SK-N-SH (cell line): ENCODE measurements at regions not wholly inside any gene's neighbourhood (a gene's known extent, or its start where the extent isn't known, plus 50 kb on each side); places are given as distances from the start of the nearest gene placed in this dataset.

Experiments
- CTCF ChIA-PET: fragments of 300-600, 350-600 bp; formaldehyde crosslinking; extraction: SDS; loops from one replicate; lab custom pipeline; 2021; lab: Yijun Ruan, JAX
- POLR2A ChIA-PET: fragments of 350-600 bp; sonication (Branson Sonifier 250); formaldehyde crosslinking; extraction: SDS; loops from one replicate; lab custom pipeline; 2020; ENCODE audit warnings: antibody characterized with exemption, inconsistent platforms; lab: Yijun Ruan, JAX
- DNase-seq: peaks from one replicate; pipeline ENCODE4 v3.0.0; 2012
- H2AFZ ChIP-seq: fragments of 200-600 bp; sonication (generic); 2 replicates; pipeline ENCODE4 v1.8.1; 2016; ENCODE audit warnings: antibody characterized with exemption, mild to moderate bottlenecking, low read depth
- H3F3A ChIP-seq: fragments of 200-600 bp; sonication (generic); replicated peaks from 2 replicates; pipeline ENCODE3; 2016; ENCODE audit warnings: antibody characterized with exemption, mild to moderate bottlenecking; ENCODE audit not compliant: insufficient read depth
- H3K27ac ChIP-seq, 2 experiments: fragments of 200-500 bp in 1 of 2; fragments of 200-600 bp in 1 of 2; sonication (Bioruptor generic) in 1 of 2; sonication (generic), shearing (Covaris generic) in 1 of 2; 2 replicates each; pipeline versions ENCODE4 v1.5.1 to v1.6.1; 2014 to 2016; ENCODE audit warnings: low read depth in 2 of 2, inconsistent platforms in 1 of 2, low read length in 1 of 2, mild to moderate bottlenecking in 1 of 2, mixed read lengths in 1 of 2
- H3K27me3 ChIP-seq: fragments of 200-600 bp; sonication (generic), shearing (Covaris generic); 2 replicates; pipeline ENCODE4 v1.6.1; 2016; ENCODE audit warnings: mixed run types; ENCODE audit not compliant: insufficient read depth
- H3K36me3 ChIP-seq, 2 experiments: fragments of 200-500 bp in 1 of 2; fragments of 200-600 bp in 1 of 2; sonication (Bioruptor generic) in 1 of 2; sonication (generic) in 1 of 2; replicated peaks in 1 of 2; 2 replicates each; pipeline versions ENCODE3 to v1.5.1; 2014 to 2016; ENCODE audit warnings: low read length in 1 of 2, mild to moderate bottlenecking in 1 of 2; ENCODE audit not compliant: insufficient read depth in 2 of 2, control insufficient read depth in 1 of 2
- H3K4me1 ChIP-seq, 2 experiments: fragments of 200-500 bp in 1 of 2; fragments of 200-600 bp in 1 of 2; sonication (Bioruptor generic) in 1 of 2; sonication (generic), shearing (Covaris generic) in 1 of 2; 2 replicates each; pipeline versions ENCODE4 v1.5.1 to v1.6.1; 2014 to 2016; ENCODE audit warnings: low read depth in 1 of 2, low read length in 1 of 2, mixed run types in 1 of 2; ENCODE audit not compliant: insufficient read depth in 2 of 2, control insufficient read depth in 1 of 2
- H3K4me2 ChIP-seq: fragments of 200-600 bp; sonication (generic), shearing (Covaris generic); 2 replicates; pipeline ENCODE4 v1.6.1; 2017; ENCODE audit warnings: mixed run types
- H3K4me3 ChIP-seq, 2 experiments: fragments of 200-500 bp in 1 of 2; fragments of 200-600 bp in 1 of 2; sonication (Bioruptor generic) in 1 of 2; sonication (generic), shearing (Covaris generic) in 1 of 2; 2 replicates each; pipeline versions ENCODE4 v1.5.1 to v1.8.1; 2014 to 2016; ENCODE audit warnings: low read depth in 2 of 2, inconsistent platforms in 1 of 2, low read length in 1 of 2, mild to moderate bottlenecking in 1 of 2, mixed read lengths in 1 of 2, moderate library complexity in 1 of 2
- H3K79me2 ChIP-seq: fragments of 200-600 bp; sonication (generic); 2 replicates; pipeline ENCODE4 v1.8.1; 2017; ENCODE audit warnings: mild to moderate bottlenecking; ENCODE audit not compliant: insufficient read depth
- H3K9ac ChIP-seq: fragments of 200-600 bp; sonication (generic); 2 replicates; pipeline ENCODE4 v1.6.1; 2017; ENCODE audit warnings: mixed run types
- H3K9me2 ChIP-seq: fragments of 200-600 bp; sonication (generic); 2 replicates; pipeline ENCODE4 v1.6.1; 2017; ENCODE audit warnings: mixed run types
- H3K9me3 ChIP-seq: fragments of 200-600 bp; sonication (generic); 2 replicates; pipeline ENCODE4 v1.6.1; 2017; ENCODE audit warnings: mixed run types, mild to moderate bottlenecking, moderate library complexity
- H4K20me1 ChIP-seq: fragments of 200-600 bp; sonication (generic); 2 replicates; pipeline ENCODE4 v1.6.1; 2017; ENCODE audit warnings: mild to moderate bottlenecking, mixed run types; ENCODE audit not compliant: insufficient read depth
- CHD2 ChIP-seq: fragments of 150-350 bp; IDR thresholded peaks from 2 replicates; pipeline ENCODE4 v1.6.1; 2018; ENCODE audit warnings: low read length; ENCODE audit not compliant: partially characterized antibody
- FOSL2 ChIP-seq: IDR thresholded peaks from 2 replicates; pipeline ENCODE4 v1.4.0; 2012; ENCODE audit warnings: low read depth, mild to moderate bottlenecking, moderate library complexity, borderline replicate concordance
- FOXM1 ChIP-seq: IDR thresholded peaks from 2 replicates; pipeline ENCODE4 v1.4.0; 2012; ENCODE audit warnings: low read depth, mild to moderate bottlenecking
- GATA2 ChIP-seq: sonication (generic); formaldehyde crosslinking; IDR thresholded peaks from 2 replicates; pipeline ENCODE4 v1.5.0; 2020; ENCODE audit warnings: mild to moderate bottlenecking, missing genetic modification reagents
- JUND ChIP-seq: IDR thresholded peaks from 2 replicates; pipeline ENCODE4 v1.4.0; 2012
- MEF2A ChIP-seq: IDR thresholded peaks from 2 replicates; pipeline ENCODE4 v1.4.0; 2012; ENCODE audit warnings: low read depth, borderline replicate concordance
- MXI1 ChIP-seq: IDR thresholded peaks from 2 replicates; pipeline ENCODE4 v1.6.1; 2012; ENCODE audit warnings: mild to moderate bottlenecking, low read depth, low read length, improper control_type of control experiment
- NRF1 ChIP-seq: IDR thresholded peaks from 2 replicates; pipeline ENCODE4 v1.6.1; 2012; ENCODE audit warnings: low read depth, mild to moderate bottlenecking, low read length
- RAD21 ChIP-seq: IDR thresholded peaks from 2 replicates; pipeline ENCODE4 v1.6.1; 2012; ENCODE audit warnings: mild to moderate bottlenecking, low read length
- RFX5 ChIP-seq: IDR thresholded peaks from 2 replicates; pipeline ENCODE4 v1.6.1; 2012; ENCODE audit warnings: mild to moderate bottlenecking, improper control_type of control experiment, low read length
- RXRA ChIP-seq: IDR thresholded peaks from 2 replicates; pipeline ENCODE4 v1.4.0; 2012; ENCODE audit warnings: low read depth, mild to moderate bottlenecking, borderline replicate concordance
- TAF1 ChIP-seq: IDR thresholded peaks from 2 replicates; pipeline ENCODE4 v1.6.1; 2012; ENCODE audit warnings: low read depth, mild to moderate bottlenecking, low read length, moderate library complexity, borderline replicate concordance
- TCF12 ChIP-seq: IDR thresholded peaks from 2 replicates; pipeline ENCODE4 v1.4.0; 2012
- TEAD4 ChIP-seq: IDR thresholded peaks from 2 replicates; pipeline ENCODE4 v1.4.0; 2012; ENCODE audit warnings: mild to moderate bottlenecking, borderline replicate concordance; ENCODE audit not compliant: insufficient read depth
- YY1 ChIP-seq: IDR thresholded peaks from 2 replicates; pipeline ENCODE4 v1.4.0; 2012; ENCODE audit warnings: low read depth, mild to moderate bottlenecking
- WGBS: methylation state at CpG from one replicate; pipeline ENCODE4 v1.1.6; 2017; ENCODE audit warnings: low lambda C conversion rate; 5-methylcytosine and 5-hydroxymethylcytosine counted together
- TF ChIP-seq, protein P1 (sequence below): IDR thresholded peaks from 2 replicates; pipeline ENCODE4 v1.4.0; 2012; ENCODE audit warnings: low read depth, borderline replicate concordance
- TF ChIP-seq, protein P2 (sequence below): IDR thresholded peaks from 2 replicates; pipeline ENCODE4; 2012
- TF ChIP-seq, protein P3 (sequence below): fragments of 150-350 bp; IDR thresholded peaks from 2 replicates; pipeline ENCODE4 v1.6.1; 2016; ENCODE audit warnings: mild to moderate bottlenecking, low read depth, low read length
- TF ChIP-seq, protein P4 (sequence below): IDR thresholded peaks from 2 replicates; pipeline ENCODE4 v1.6.1; 2012; ENCODE audit warnings: mild to moderate bottlenecking, low read depth, low read length, moderate library complexity

DNA sequence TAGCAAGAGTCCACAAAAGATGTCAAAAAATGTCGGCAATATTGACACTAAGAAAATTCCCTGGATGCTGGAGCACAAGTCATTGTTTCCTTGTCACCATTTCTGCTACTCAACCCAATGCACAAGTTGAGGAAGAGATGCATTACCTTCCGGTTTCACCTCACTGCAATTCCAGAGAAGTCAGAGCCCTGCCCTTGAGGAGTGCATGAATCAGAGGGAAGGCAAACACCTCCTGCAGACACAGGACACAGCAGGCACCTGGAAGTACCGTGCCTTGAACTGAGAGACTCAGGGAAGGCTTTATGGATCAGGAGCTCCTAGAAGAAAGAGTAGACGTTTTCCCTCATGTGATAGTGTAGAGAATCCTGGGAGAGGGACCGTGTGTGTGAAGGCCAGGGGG is 62.7 kb upstream of the ARL4C start:
- Histone ChIP-seq H3F3A (no peaks in the 10 kb centered on the region), H4K20me1 (no peaks in the 10 kb centered on the region), H3K27ac (no peak overlapping the region), H3K9ac (no peak overlapping the region), H3K4me1 (peaks cover 0 to 8% of the 10 kb centered on the region in 2 experiments; a peak in 2 of 4 replicates), H3K36me3 (no peaks in the 10 kb centered on the region), H2AFZ (no peak overlapping the region), H3K9me2 (no peaks in the 10 kb centered on the region), H3K9me3 (no peaks in the 10 kb centered on the region), H3K27me3 (no peaks in the 10 kb centered on the region), H3K79me2 (no peaks in the 10 kb centered on the region), H3K4me2 (no peak overlapping the region), H3K4me3 (no peak overlapping the region)
- WGBS, result 58% methylated on average over 5 of the region's 5 CpGs
- POLR2A ChIA-PET, result no interaction called here
- TF ChIP-seq TCF12 (no peak), TAF1 (no peak), CHD2 (no peak), FOXM1 (no peak), MEF2A (no peak), FOSL2 (no peak), NRF1 (no peak), YY1 (no peak), RXRA (no peak), RFX5 (no peak)
- TF ChIP-seq, protein P1, sequence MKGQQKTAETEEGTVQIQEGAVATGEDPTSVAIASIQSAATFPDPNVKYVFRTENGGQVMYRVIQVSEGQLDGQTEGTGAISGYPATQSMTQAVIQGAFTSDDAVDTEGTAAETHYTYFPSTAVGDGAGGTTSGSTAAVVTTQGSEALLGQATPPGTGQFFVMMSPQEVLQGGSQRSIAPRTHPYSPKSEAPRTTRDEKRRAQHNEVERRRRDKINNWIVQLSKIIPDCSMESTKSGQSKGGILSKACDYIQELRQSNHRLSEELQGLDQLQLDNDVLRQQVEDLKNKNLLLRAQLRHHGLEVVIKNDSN, result no peak
- no peak for DNase-seq
- CTCF ChIA-PET, result interaction anchor here (1.8 to 2.7 kb wide), 2 partner anchors 8 to 557 kb away, joined by 4 to 10 read pairs; no protein-coding TSS in a partner anchor

DNA sequence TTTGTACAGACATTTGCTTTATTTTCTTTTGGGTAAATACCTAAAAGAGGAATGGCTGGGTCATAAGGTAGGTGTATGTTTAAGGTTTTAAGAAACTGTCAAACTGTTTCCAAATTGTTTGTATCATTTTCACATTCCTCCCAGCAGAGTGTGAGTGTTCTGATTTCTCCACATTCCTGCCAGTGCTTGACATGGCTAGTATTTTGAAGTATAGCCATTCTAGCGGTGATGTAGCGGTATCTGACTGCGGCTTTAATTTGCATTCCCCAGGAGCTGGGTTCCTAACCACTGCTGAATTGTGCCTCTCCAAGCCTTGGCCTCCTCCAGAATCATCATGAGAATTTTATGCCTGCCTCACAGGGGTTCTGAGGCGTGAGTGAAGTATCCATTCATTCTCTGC is 61.8 kb upstream of the ARL4C start:
- no peak for DNase-seq
- Histone ChIP-seq H3K27ac (no peak overlapping the region), H3K9me2 (no peaks in the 10 kb centered on the region), H2AFZ (no peak overlapping the region), H3K4me3 (no peak overlapping the region), H3K27me3 (no peaks in the 10 kb centered on the region), H4K20me1 (no peaks in the 10 kb centered on the region), H3F3A (no peaks in the 10 kb centered on the region), H3K36me3 (no peaks in the 10 kb centered on the region), H3K4me2 (no peak overlapping the region), H3K9ac (no peak overlapping the region), H3K79me2 (no peaks in the 10 kb centered on the region), H3K9me3 (no peaks in the 10 kb centered on the region), H3K4me1 (peaks cover 0 to 5% of the 10 kb centered on the region in 2 experiments; a peak in 1 of 4 replicates)
- CTCF ChIA-PET, result interaction anchor here (1.2 kb wide), 1 partner anchor 13 kb away, joined by 3 read pairs; no protein-coding TSS in a partner anchor
- TF ChIP-seq, protein P2, sequence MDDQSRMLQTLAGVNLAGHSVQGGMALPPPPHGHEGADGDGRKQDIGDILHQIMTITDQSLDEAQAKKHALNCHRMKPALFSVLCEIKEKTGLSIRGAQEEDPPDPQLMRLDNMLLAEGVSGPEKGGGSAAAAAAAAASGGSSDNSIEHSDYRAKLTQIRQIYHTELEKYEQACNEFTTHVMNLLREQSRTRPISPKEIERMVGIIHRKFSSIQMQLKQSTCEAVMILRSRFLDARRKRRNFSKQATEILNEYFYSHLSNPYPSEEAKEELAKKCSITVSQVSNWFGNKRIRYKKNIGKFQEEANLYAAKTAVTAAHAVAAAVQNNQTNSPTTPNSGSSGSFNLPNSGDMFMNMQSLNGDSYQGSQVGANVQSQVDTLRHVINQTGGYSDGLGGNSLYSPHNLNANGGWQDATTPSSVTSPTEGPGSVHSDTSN, result no peak
- TF ChIP-seq NRF1 (no peak), GATA2 (no peak), RXRA (no peak), TCF12 (no peak), TEAD4 (no peak), MXI1 (no peak), RAD21 (no peak), FOSL2 (no peak), FOXM1 (no peak), YY1 (no peak), JUND (no peak)
- TF ChIP-seq, protein P1, result no peak
- TF ChIP-seq, protein P3, sequence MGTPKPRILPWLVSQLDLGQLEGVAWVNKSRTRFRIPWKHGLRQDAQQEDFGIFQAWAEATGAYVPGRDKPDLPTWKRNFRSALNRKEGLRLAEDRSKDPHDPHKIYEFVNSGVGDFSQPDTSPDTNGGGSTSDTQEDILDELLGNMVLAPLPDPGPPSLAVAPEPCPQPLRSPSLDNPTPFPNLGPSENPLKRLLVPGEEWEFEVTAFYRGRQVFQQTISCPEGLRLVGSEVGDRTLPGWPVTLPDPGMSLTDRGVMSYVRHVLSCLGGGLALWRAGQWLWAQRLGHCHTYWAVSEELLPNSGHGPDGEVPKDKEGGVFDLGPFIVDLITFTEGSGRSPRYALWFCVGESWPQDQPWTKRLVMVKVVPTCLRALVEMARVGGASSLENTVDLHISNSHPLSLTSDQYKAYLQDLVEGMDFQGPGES, result no peak
- TF ChIP-seq, protein P4, sequence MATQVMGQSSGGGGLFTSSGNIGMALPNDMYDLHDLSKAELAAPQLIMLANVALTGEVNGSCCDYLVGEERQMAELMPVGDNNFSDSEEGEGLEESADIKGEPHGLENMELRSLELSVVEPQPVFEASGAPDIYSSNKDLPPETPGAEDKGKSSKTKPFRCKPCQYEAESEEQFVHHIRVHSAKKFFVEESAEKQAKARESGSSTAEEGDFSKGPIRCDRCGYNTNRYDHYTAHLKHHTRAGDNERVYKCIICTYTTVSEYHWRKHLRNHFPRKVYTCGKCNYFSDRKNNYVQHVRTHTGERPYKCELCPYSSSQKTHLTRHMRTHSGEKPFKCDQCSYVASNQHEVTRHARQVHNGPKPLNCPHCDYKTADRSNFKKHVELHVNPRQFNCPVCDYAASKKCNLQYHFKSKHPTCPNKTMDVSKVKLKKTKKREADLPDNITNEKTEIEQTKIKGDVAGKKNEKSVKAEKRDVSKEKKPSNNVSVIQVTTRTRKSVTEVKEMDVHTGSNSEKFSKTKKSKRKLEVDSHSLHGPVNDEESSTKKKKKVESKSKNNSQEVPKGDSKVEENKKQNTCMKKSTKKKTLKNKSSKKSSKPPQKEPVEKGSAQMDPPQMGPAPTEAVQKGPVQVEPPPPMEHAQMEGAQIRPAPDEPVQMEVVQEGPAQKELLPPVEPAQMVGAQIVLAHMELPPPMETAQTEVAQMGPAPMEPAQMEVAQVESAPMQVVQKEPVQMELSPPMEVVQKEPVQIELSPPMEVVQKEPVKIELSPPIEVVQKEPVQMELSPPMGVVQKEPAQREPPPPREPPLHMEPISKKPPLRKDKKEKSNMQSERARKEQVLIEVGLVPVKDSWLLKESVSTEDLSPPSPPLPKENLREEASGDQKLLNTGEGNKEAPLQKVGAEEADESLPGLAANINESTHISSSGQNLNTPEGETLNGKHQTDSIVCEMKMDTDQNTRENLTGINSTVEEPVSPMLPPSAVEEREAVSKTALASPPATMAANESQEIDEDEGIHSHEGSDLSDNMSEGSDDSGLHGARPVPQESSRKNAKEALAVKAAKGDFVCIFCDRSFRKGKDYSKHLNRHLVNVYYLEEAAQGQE, result no peak
- POLR2A ChIA-PET, result no interaction called here
- WGBS, result 79% methylated on average over 4 of the region's 4 CpGs
